ENCODE measurements at regions not wholly inside any gene's neighbourhood (a gene's known extent, or its start where the extent isn't known, plus 50 kb on each side); places are given as distances from the start of the nearest gene placed in this dataset.
"Not testable (repeated sequence)": the region's sequence is repeated elsewhere in the genome, so short reads cannot be mapped to it uniquely, and the experiment has no call there.

GRCh38 chr2:59339837-59340207, 1098.7 kb upstream of the FANCL start:
- no peak for ATAC-seq
- no peak for TF ChIP-seq POU6F1 (CRISPR knock-in tag; IDR thresholded peaks at IDR 0.05; ENCODE audit: borderline replicate concordance, low read depth)
- TF ChIP-seq ZNF70 (CRISPR knock-in tag; IDR thresholded peaks at IDR 0.05): no peak
- TF ChIP-seq ZNF8 (CRISPR knock-in tag; IDR thresholded peaks at IDR 0.05): no peak

DNA sequence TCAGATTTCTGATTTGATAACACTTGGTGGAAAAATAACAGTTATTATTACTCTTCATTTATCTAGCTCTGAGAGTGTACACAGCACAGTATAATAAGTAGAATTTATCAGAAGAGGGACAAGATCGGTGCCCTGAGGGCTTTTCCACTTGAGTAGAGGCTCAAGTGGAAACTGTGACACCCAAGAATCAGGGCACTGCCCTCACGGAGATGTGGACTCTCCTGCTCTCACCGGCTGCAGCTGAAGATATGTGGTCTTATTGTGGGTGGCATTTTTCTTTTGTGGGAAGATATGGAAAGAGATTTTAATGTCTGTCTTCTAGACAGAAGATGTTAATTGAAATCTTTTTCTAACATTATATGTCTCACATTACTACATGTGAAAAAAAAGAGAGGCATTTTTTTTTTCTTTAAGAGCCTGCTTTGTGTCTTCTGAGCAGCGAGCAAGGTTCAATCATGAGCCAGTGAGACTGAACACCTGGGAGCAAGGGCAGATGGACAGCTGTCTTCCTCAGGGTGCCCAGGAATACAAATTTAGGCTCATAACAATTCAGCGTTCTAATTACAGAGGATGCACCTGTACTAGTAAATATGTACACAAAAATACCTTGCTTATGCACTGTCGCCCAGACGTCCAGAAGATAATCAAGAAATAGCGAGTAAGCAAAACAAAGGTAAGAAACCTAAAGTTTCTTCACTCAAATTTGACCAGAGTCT, 1098.2 kb upstream of the FANCL start:
- no peak for ATAC-seq
- TF ChIP-seq OSR1 (CRISPR knock-in tag; IDR thresholded peaks at IDR 0.05) (no peak), BACH2 (CRISPR knock-in tag; IDR thresholded peaks at IDR 0.05; ENCODE audit: borderline replicate concordance) (no peak), GLIS3 (CRISPR knock-in tag; IDR thresholded peaks at IDR 0.05) (no peak), ZFP30 (CRISPR knock-in tag; IDR thresholded peaks at IDR 0.05) (no peak), TCF4 (CRISPR knock-in tag; IDR thresholded peaks at IDR 0.05; ENCODE audit: borderline replicate concordance) (no peak), CSRNP3 (CRISPR knock-in tag; IDR thresholded peaks at IDR 0.05) (no peak), ZC3H10 (CRISPR knock-in tag; IDR thresholded peaks at IDR 0.05) (no peak), SNAI2 (CRISPR knock-in tag; IDR thresholded peaks at IDR 0.05) (no peak), ISL1 (CRISPR knock-in tag; IDR thresholded peaks at IDR 0.05) (no peak), PPARA (CRISPR knock-in tag; IDR thresholded peaks at IDR 0.05; ENCODE audit: borderline replicate concordance) (no peak)
- TF ChIP-seq, protein P1, sequence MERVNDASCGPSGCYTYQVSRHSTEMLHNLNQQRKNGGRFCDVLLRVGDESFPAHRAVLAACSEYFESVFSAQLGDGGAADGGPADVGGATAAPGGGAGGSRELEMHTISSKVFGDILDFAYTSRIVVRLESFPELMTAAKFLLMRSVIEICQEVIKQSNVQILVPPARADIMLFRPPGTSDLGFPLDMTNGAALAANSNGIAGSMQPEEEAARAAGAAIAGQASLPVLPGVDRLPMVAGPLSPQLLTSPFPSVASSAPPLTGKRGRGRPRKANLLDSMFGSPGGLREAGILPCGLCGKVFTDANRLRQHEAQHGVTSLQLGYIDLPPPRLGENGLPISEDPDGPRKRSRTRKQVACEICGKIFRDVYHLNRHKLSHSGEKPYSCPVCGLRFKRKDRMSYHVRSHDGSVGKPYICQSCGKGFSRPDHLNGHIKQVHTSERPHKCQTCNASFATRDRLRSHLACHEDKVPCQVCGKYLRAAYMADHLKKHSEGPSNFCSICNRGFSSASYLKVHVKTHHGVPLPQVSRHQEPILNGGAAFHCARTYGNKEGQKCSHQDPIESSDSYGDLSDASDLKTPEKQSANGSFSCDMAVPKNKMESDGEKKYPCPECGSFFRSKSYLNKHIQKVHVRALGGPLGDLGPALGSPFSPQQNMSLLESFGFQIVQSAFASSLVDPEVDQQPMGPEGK (CRISPR knock-in tag; IDR thresholded peaks at IDR 0.05; ENCODE audit: borderline replicate concordance): no peak

GRCh38 chr2:59333007-59333406, 1091.9 kb upstream of the FANCL start:
- no peak for ATAC-seq

GRCh38 chr2:59326581-59327365, 1085.6 kb upstream of the FANCL start:
- ATAC-seq: not testable (repeated sequence)

More at GRCh38 chr2:59333007-59333406, 1091.9 kb upstream of the FANCL start:
- TF ChIP-seq TCF4 (CRISPR knock-in tag; IDR thresholded peaks at IDR 0.05; ENCODE audit: borderline replicate concordance) (no peak), POU6F1 (CRISPR knock-in tag; IDR thresholded peaks at IDR 0.05; ENCODE audit: borderline replicate concordance, low read depth) (no peak), CREB5 (CRISPR knock-in tag; IDR thresholded peaks at IDR 0.05; ENCODE audit: low read depth) (no peak), ZNF565 (CRISPR knock-in tag; conservative IDR thresholded peaks at IDR 0.05; ENCODE audit: low read depth) (no peak), ZC3H10 (CRISPR knock-in tag; IDR thresholded peaks at IDR 0.05) (no peak), ZNF70 (CRISPR knock-in tag; IDR thresholded peaks at IDR 0.05) (no peak), GLIS3 (CRISPR knock-in tag; IDR thresholded peaks at IDR 0.05) (no peak), BACH2 (CRISPR knock-in tag; IDR thresholded peaks at IDR 0.05; ENCODE audit: borderline replicate concordance) (no peak), ZFP3 (CRISPR knock-in tag; IDR thresholded peaks at IDR 0.05) (no peak), RARB (CRISPR knock-in tag; IDR thresholded peaks at IDR 0.05) (no peak), TOX (CRISPR knock-in tag; IDR thresholded peaks at IDR 0.05; ENCODE audit: borderline replicate concordance) (no peak)
